COLO668 (cell line): ENCODE measurements at regions not wholly inside any gene's neighbourhood (a gene's known extent, or its start where the extent isn't known, plus 50 kb on each side); places are given as distances from the start of the nearest gene placed in this dataset.

Source experiments
- DNase-seq: peaks from one replicate; lab custom pipeline; 2025; ENCODE audit not compliant: unreplicated experiment; lab: John Stamatoyannopoulos, UW

- no peak for DNase-seq
These were observed 523.0 kb downstream of the SPRY1 start for GRCh38 chr4:123919576-123920098.

GRCh38 chr4:123921339-123921738 is 524.7 kb downstream of the SPRY1 start:
- DNase-seq = no peak

- no peak for DNase-seq
These were observed 526.3 kb downstream of the SPRY1 start for GRCh38 chr4:123922847-123923246.

- DNase-seq = no peak
These were observed 527.9 kb downstream of the SPRY1 start for GRCh38 chr4:123924536-123924935.

- DNase-seq = no peak
These were observed 533.0 kb downstream of the SPRY1 start for GRCh38 chr4:123929565-123929964.

- no peak for DNase-seq
These were observed 534.4 kb downstream of the SPRY1 start for GRCh38 chr4:123930996-123931395.

GRCh38 chr4:123934096-123934495 is 537.5 kb downstream of the SPRY1 start:
- DNase-seq = no peak

- no peak for DNase-seq
These were observed 540.0 kb downstream of the SPRY1 start for GRCh38 chr4:123936621-123937043.

- DNase-seq = no peak
These were observed 541.0 kb downstream of the SPRY1 start for GRCh38 chr4:123937581-123937980.

- no peak for DNase-seq
These were observed 543.0 kb downstream of the SPRY1 start for GRCh38 chr4:123939621-123940020.

- DNase-seq = no peak
These were observed 544.0 kb downstream of the SPRY1 start for GRCh38 chr4:123940604-123941003.

- DNase-seq = no peak
These were observed 544.7 kb downstream of the SPRY1 start for GRCh38 chr4:123941306-123941705.

GRCh38 chr4:123943976-123944375 is 547.4 kb downstream of the SPRY1 start:
- DNase-seq = no peak

GRCh38 chr4:123945301-123945700 is 548.7 kb downstream of the SPRY1 start:
- DNase-seq = no peak

- no peak for DNase-seq
These were observed 553.9 kb downstream of the SPRY1 start for GRCh38 chr4:123950530-123950929.

GRCh38 chr4:123952530-123953274 is 556.1 kb downstream of the SPRY1 start:
- no peak for DNase-seq

- DNase-seq = no peak
These were observed 557.0 kb downstream of the SPRY1 start for GRCh38 chr4:123953566-123953965.

GRCh38 chr4:123954220-123954619 is 557.6 kb downstream of the SPRY1 start:
- no peak for DNase-seq

GRCh38 chr4:123955167-123955800 is 558.7 kb downstream of the SPRY1 start:
- no peak for DNase-seq

GRCh38 chr4:123956204-123956603 is 559.6 kb downstream of the SPRY1 start:
- DNase-seq = no peak

- no peak for DNase-seq
These were observed 570.6 kb downstream of the SPRY1 start for GRCh38 chr4:123966990-123967769.

- no peak for DNase-seq
These were observed 575.4 kb downstream of the SPRY1 start for GRCh38 chr4:123972031-123972430.
